SU-DHL-6 (cell line): ENCODE measurements at regions not wholly inside any gene's neighbourhood (a gene's known extent, or its start where the extent isn't known, plus 50 kb on each side); places are given as distances from the start of the nearest gene placed in this dataset.
"Not testable (repeated sequence)": the region's sequence is repeated elsewhere in the genome, so short reads cannot be mapped to it uniquely, and the experiment has no call there.

Source experiments
- CTCF ChIP-seq: fragments of 200-600 bp; sonication (generic); IDR thresholded peaks from one replicate; pipeline ENCODE4 v1.5.1; 2017; ENCODE audit warnings: antibody characterized with exemption, mild to moderate bottlenecking, low read length, moderate library complexity; ENCODE audit not compliant: insufficient read depth, poor library complexity, severe bottlenecking
- EZH2phosphoT487 ChIP-seq: fragments of 200-600 bp; sonication (generic), shearing (Covaris generic); conservative IDR thresholded peaks from 2 replicates; pipeline ENCODE4 v1.6.1; 2018; ENCODE audit warnings: mild to moderate bottlenecking, antibody characterized with exemption, low read length, moderate library complexity, mixed read lengths

- TF ChIP-seq CTCF, EZH2phosphoT487: not testable (repeated sequence)
Measured at GRCh38 chr1:83167634-83168033, 831.3 kb downstream of the TTLL7 start.
